SKM-1 treated with dmso at 0.1 percent for 144 hours (cell line): ENCODE measurements at regions not wholly inside any gene's neighbourhood (a gene's known extent, or its start where the extent isn't known, plus 50 kb on each side); places are given as distances from the start of the nearest gene placed in this dataset.

ENCODE experiments used
- DNase-seq: peaks from one replicate; lab custom pipeline; 2025; ENCODE audit not compliant: unreplicated experiment; lab: John Stamatoyannopoulos, UW

DNA sequence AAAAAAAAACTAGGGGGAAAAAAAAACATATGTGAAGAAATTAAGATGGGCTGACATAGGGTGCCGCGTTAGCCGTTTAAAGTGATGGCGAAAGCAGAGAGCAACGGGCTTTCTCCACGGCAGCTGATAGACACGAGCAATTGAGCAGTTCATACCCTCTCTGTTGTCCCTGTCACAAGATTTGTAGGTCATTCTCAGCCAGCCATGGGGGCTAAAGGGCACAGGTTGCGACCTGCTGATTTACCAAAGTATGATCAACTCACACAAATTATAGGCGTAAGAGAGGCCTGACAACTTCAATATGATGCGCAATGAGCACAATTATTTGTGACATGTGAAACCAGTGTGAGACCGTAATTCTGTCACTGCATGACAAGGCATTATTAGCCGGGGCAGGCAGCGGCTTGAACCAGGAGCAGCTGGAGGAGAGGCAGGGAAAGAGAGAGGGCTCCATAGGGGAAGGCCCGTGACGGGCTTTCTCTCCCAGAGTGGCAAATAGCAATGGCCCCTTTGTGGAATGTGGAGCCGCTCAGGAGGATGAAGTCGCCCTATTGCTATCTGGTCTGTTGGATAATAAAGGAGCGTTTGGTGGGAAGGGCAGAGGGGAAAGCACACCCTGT, 195.1 kb upstream of the HABP2 start:
- DNase-seq, result no peak

DNA sequence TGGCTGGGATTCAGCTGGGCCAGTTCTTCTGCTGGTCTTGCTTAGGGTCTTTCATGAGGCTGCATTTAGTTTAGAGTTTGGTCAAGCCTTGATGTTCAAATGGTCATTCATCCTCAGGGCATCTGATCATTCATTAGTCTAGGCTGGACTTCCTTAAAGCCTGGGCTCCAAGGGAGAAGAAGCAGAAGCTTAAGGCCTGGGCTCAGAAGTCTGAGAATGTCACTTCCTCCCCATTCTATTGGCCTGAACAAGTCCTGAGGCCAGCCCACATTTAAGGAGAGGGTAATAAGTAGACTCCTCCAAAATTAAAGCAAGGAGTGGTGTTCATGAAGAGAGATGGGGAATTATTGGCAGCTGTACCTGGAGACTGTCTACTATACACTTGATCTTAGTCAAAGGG, 193.2 kb upstream of the HABP2 start:
- DNase-seq, result no peak

DNA sequence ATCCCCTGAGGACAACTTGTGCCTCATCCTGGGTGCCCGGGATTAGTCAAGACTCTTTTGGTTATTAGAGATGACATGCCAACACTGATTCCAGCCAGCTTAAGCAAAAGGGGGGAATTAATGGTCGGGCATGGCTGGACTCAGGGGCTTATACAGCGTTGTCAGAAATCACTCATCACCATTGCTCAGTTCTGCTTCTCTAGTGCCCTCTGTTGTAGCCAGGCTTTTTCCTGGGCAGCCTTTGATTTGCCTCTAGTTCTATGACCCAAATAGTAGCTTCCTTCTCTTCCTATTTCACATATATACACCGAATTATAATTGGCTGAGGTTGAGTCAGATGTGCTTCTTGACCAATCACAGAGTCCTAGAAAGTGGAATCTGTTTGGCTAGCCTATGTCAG, 192.0 kb upstream of the HABP2 start:
- DNase-seq, result no peak

DNA sequence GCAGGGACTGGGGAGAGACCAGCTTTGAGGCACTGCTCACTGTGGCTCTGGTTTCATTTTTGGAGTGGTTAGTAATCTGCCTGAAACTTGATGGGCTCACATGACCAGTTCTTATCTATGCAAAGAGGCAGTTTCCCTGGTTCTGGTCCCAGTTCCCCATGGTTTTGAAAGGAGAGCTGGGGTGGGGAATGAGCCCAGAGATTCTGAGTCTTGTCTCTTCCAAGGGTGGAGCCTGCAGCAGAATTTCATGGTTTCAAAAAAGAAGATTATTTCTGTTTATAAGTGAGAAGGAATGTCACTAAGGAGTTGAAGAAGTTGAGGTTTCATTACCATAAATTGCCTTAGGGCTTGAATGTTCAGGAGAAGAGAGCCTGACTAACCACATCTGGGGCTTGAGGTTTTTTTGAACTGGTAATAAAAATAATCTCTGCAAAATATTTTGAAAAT, 190.2 kb upstream of the HABP2 start:
- DNase-seq, result no peak

DNA sequence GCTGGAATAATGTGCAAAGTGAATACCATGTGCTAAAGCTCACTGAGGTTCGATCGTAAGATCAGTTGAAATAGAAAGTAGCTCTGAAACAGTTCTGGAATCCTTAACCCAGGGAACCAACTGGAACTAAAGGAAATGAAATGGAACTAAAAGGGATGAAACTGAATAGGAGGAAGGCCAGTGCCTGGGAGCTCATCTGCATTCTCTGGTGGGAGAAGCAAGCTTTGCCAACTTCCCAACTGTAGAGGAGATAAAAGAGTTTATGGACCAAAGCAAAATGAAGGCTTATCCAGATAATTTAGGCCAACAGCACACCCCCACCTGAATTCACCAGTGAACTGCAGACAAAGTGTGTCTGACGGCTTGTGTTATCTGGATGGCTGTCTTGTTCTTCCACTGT, 188.6 kb upstream of the HABP2 start:
- DNase-seq, result no peak

DNA sequence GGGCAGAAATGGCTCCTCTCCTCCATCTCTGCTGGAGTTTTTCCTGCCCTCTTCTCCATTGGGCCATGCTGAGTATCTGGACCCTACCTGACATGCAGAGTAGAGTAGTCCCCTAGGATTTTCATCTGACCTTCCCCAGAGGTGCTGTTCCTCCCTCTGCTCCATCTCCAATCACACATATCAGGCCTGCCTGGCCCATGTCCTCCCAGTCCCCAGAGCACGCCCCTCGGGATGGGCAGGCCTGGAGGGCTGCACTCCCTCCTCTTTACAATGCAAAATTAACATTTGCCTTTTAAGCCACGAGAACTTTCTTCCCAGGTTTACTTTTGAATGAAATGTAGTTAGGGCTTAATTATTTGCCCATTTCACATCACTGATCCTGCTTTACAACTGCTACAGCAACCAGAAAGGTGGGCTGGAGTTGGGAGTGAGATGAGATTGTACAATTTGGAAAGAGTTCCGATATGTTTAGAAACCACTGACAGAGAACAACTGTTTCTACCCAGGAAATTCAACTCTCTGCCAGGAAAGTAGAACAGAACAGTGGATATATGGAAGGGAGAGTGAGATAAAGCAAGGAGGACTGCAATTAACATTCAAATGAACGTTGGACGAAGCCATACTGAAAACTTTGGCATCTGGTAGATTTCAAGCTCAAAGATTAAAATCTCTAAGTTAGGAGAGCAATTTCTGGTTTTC, 184.0 kb upstream of the HABP2 start:
- DNase-seq, result no peak

DNA sequence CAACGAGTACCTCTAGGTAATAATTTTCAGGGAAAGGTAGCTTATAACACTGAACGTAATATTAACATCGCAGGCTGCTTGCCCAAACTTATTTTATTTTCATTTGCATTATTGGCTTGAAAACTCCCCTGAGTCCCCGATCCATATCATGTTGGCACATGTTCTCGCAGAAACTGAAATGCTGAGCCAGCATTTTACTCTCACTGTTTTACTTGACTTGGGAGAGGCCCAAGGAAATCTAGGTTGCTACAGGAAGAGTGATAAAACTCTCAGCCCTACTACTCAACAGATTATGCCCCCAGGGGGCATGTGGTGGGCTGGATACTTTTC, 183.5 kb upstream of the HABP2 start:
- DNase-seq, result no peak

DNA sequence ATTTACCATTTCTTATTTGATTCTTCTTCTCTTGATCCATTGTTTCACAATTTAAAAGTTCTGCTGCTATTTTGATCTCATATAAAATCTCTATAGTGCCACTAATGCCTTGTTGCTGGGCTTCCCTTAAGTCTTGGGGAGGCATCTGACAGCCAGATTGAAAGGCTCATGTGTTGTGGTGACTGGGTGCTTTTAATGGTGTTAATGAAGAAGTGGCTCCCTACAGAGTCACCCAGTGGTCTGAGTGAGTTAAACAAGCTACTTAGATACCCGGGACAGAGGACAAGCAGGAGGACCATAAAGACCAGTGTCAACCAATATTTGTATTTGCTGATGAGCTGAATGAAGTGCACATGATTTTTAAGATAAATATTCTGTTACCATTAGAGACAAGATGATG, 176.4 kb upstream of the HABP2 start:
- DNase-seq, result no peak

DNA sequence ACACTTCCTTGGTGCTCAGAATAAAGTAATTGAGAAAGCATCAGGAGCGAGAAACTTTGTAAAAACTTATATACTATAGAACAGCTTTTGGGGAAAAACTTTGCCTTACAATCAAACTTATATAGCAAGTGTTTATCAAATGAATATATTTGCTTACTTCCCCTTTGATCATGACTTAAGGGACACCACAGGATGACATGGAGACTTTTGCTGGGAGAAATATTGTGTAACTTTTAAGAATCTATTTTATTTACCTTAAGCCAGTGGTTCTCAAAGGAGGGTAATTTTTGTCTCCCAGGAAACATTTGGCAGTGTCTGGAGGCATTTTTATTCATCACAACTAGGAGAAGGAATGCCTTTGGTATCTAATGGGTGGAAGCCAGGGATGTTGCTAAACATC, 173.8 kb upstream of the HABP2 start:
- no peak for DNase-seq

DNA sequence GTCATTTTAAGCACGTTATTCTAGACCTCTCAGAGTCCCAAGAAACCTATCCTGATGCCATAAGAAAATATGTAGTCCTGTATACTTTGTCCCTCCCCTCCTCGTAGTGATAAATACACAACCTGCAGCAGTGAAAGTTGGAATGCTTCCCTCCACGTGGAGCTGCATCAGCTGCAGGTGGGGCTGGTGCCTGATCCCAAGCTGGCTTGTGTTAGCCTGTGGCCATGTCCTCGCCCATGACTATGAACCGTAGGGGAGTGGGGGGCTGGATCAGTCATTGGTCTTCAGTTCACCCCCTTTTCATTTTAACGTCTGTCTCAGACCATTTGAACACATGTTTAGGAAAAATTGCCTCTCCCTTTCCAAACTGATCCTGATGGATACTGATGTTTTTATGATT, 171.4 kb upstream of the HABP2 start:
- DNase-seq, result no peak

DNA sequence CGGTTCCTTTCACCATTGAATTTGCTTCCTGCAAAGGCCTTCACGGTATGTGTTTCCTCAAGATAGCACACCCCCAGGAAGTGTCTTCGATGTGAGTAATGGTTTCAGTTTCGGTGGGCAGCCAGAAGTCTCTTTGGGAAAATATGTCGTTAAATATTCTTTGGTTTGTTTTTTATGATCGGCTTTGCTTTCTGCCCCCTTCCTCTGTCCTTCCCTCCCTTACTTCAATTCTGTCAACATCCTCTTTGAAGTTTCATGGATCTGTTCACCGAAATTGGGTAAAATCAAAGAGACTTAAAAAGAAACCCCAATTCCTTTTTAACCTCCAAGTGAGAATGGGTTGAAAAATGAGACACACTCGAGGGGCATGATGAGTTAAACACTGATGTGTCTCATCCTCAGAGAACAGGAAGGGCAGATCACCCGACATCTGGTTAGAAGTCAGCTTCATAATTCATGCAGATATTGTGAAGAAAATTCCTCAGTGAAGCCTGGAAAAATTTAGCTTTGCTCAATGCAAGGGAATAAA, 170.8 kb upstream of the HABP2 start:
- peak; percentile 7 for DNase-seq

DNA sequence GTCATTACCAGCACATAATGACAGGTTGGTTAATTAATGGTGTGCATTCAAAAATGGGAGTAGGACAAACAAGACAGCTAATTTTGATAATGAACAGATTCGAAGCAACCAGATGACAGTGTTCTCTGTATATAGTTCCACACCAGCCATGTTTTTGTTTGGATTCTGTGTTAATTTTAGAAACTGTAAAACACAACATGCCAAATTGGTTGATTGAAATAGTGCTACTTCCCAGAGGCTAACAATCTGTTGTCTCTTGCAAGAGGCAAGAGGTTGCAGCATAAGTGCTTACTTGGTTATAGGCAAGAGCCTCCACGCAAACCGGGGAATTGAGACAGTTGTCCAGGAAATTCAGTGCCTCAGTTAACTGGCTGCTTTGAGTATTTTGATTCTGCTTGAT, 170.2 kb upstream of the HABP2 start:
- no peak for DNase-seq

DNA sequence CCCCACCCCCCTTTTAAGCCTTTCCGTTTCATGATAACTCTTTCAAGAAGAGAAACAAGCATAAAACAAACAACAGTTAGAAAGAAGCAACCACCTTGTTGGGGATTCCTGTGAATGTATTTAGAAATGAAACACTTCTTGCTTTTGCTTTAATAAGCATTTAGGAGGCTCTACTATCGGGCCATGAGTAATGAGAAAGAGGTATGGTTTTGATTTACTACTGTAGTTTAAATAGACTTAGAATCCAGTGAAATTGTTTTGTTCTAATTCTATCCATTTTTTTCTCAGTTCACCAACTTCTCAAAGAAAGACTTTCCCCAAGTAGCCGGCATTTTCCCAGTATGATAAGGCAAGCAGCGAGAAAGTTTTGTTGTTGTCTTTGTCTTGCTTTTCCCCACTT, 168.7 kb upstream of the HABP2 start:
- no peak for DNase-seq

DNA sequence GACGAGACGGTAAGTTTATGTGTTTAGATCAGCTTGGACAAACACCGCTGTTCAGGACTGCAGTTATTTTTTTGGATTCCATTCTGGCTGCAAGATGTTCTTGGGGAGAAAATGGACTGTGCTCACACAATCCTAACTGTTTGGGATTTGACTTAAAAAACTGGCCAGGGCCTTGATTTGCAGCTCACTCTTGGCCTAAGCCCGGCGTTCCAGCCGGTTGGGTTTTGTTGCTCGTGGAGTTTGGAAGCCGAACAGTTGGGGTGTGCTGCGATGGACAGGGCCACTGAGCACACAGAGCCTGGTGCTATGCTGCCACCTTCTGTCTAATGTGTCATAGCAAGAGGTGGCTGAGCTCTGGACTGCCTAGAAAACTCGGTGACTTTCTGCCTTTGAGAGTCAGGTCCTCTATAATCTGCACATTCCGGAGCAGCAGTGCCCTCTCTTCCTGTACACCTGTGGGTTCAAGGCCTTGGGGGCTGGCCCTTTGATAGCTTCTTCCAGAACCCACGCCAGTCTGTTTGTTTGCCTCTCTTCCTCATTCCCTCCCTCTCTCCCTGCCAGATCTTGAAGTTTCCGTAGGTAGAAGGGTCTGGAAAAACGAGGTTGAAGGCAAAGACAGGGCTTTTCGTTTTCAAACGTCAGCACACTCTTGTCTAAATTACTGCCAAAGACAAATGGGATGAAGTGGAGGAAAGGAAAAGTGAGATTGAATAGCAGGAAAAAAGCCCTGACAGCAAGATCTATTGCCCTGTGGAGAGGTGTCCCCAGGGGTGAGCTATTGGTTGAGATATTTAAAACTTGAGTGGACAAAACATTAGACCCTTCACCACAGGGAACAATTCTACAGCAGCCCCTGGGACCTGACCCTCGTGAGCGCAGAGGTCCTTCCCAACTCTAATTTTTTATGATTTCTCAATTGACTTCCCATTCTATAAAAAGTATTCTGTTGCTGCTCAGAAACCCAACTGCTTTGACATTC, 167.5 kb upstream of the HABP2 start:
- peak; percentile 72 for DNase-seq

DNA sequence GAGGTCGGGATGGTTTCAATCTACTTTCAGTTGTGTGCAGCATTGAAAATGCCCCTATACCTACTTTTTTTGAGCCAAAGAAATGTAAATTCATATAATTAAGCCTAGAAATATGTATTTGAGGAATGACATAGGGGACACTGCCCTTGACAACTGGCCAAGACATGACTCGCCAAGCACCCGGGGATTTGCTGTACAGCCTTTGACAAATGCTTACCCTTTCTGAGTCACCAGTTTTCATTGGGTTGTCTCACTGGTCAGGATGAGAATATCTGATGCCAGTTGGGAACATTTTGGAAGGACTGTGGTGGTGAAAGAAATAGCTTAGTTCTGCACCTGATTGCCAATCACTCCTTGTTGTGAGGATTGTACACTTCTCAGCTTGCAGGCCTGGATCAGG, 166.8 kb upstream of the HABP2 start:
- DNase-seq, result no peak

DNA sequence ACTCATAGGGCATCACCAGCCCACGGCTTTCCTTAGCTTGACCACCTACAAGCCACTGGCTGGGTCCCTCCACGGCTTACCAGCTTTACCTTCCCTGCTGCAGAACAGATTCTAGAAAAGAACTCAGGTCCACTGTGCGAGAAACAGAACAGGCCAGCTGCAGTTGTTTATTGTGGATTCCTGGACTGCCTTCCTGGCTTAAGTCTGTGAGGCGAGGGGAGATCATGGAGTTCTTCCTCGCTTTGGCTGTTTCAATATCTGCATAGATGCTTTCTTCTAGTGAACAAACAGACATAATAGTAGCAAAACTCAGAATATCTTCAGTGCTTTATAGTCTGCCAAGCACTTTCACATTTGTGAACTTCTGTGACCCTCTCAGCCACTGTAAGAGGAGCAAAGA, 162.9 kb upstream of the HABP2 start:
- DNase-seq, result no peak

DNA sequence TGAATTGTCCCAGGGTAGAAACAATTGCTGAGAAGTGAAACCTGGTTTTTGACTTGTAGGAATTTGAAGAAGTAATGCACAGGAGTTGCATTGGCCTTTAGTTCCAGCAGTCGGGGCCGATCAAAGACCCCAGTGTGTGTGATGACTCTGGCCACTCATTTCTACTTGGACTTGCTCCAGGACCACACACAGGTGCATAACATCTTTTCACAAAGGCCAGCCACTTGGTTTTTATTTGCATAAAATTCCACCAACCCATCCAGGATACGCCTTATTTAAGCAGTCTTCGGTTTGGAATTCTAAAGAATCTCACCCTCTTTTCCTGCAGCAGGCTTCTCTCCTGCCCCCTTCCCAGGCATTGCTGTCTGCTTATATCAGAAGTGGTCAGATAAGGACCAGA, 162.0 kb upstream of the HABP2 start:
- no peak for DNase-seq

DNA sequence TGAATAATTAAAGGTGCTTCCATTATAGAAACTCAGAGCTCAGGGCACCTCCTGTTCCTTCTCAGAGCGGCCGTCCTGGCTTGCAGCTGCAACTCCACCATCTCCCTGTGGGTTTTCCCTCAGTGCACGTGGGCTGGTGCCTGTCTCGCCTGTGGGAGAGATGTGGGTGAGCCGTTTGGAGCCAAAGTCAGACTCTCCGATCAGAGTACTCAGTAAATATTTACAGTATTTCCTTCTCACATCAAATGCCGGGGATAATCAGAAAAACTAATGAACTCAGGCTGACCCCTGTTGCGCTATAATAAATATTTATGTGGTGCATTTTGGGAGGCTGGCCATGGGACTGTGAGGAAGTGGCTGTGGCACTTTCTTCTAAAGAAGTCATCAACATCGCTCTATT, 155.8 kb upstream of the HABP2 start:
- no peak for DNase-seq

DNA sequence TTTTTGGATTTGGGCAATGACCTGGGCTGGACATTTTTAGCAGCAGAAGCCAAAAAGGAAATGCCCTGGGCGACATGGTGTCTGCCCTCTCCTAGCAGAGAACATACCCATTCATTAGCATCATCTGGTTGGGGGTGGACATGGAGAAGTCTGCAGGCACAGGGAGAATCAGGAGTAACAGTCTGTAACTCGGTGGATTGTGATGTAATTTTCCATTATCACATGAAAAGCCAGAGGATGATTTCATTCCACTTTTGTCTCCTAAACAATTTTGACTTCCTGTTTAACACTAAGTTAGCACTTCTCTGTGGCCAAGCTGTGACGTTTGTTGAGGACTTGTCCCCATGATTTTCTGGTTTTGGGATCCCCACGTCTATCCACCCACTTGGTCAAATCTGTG, 153.8 kb upstream of the HABP2 start:
- DNase-seq, result no peak

DNA sequence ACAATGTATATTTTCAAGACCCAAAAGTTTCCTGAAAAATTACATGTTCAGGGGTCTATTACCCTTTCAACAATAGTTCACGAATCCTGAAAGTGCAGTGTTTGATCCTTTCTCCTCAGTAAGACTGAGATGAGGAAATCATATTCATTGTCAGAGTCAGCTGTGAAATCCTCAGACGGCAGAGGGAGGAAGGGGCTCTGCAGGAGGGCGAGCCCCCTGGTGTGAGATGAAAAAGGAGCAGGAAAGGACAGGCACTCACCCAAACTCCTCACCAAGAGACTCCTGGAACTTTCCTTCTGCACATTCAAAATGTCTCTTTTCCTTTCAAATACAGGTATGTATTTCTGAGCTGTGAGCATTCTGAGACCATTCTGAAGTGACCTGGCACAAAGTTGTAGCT, 150.3 kb upstream of the HABP2 start:
- DNase-seq, result no peak

DNA sequence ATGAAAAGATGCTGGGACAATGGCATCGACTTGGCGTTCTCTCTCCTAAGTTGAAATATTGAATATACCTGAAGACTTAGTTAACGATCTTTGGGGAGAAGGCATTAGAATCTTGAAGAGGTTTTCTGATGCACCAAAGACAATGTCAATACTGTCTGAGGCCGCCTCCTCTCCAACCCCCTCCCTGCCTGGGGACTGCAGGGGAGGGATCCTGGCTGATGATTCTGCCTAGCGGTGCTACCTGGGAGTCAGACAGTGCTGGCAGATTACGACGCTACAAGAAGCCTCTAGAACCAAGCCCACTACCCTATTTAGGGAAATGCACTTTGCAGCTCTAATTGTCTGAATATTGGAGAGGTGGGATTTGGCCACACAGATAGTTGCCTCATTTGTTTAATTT, 145.6 kb upstream of the HABP2 start:
- DNase-seq, result no peak

DNA sequence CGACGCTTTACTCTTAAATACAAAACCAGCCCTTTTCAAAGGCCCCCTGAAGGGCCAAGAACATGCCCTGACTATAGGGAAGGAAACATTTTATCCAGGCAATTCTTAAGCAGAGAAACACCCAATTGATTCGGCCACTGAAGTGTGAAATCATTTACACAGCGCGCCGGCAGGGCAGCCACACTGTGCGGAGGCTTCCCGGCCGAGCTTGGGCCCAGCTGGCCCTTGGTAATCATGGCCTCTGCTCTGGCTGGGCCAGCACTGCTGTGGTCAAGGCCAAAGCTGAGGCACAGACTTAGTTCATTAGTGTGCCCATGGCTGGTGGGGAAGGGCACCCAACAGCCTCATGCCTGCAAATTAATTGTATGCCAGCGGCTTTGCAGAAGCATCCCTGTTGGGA, 143.7 kb upstream of the HABP2 start:
- DNase-seq, result no peak
